Liver (tissue), 8 donors: ENCODE measurements at regions not wholly inside any gene's neighbourhood (a gene's known extent, or its start where the extent isn't known, plus 50 kb on each side); places are given as distances from the start of the nearest gene placed in this dataset.
A peak's percentile ranks its signal among the peaks of the same experiment; 100 is the strongest.

Source experiments
- DNase-seq: peaks from one replicate; pipeline ENCODE4 v3.0.0-alpha.2; 2017; ENCODE audit warnings: low spot score
- H3K27ac ChIP-seq, 2 donors: one replicate each; pipeline ENCODE4 v1.7.0; 2013; ENCODE audit warnings: inconsistent platforms in 2 of 2, low read length in 2 of 2, control low read depth in 1 of 2, low read depth in 1 of 2, mild to moderate bottlenecking in 1 of 2
- H3K27me3 ChIP-seq, 4 donors: one replicate each; pipeline versions ENCODE4 v1.6.1 to v1.7.0; 2013; ENCODE audit warnings: low read length in 3 of 4, inconsistent platforms in 1 of 4, mild to moderate bottlenecking in 1 of 4, moderate library complexity in 1 of 4; ENCODE audit not compliant: control insufficient read depth in 4 of 4, insufficient read depth in 4 of 4
- H3K36me3 ChIP-seq, 4 donors: one replicate each; pipeline versions ENCODE4 v1.6.1 to v1.7.0; 2013; ENCODE audit warnings: low read length in 3 of 4, mild to moderate bottlenecking in 3 of 4, low read depth in 1 of 4, moderate library complexity in 1 of 4; ENCODE audit not compliant: control insufficient read depth in 4 of 4, insufficient read depth in 3 of 4
- H3K4me1 ChIP-seq, 4 donors: one replicate each; pipeline versions ENCODE4 v1.6.1 to v1.7.0; 2013; ENCODE audit warnings: low read length in 3 of 4, mild to moderate bottlenecking in 3 of 4, moderate library complexity in 1 of 4; ENCODE audit not compliant: control insufficient read depth in 4 of 4, insufficient read depth in 4 of 4
- H3K4me3 ChIP-seq, 3 donors: one replicate each; pipeline versions ENCODE4 v1.6.1 to v1.7.0; 2013; ENCODE audit warnings: low read length in 3 of 3, control low read depth in 1 of 3, low read depth in 1 of 3, mild to moderate bottlenecking in 1 of 3
- H3K9ac ChIP-seq, 2 donors: one replicate each; pipeline ENCODE4 v1.7.0; 2013; ENCODE audit warnings: low read length in 2 of 2, mild to moderate bottlenecking in 2 of 2, moderate library complexity in 2 of 2, control low read depth in 1 of 2, low read depth in 1 of 2
- H3K9me3 ChIP-seq, 4 donors: one replicate each; pipeline versions ENCODE4 v1.6.1 to v1.7.0; 2013; ENCODE audit warnings: low read length in 3 of 4; ENCODE audit not compliant: control insufficient read depth in 4 of 4
- EGR1 ChIP-seq, 2 donors: IDR thresholded peaks; 2 replicates each; pipeline ENCODE4 v1.6.1; 2016 to 2018; ENCODE audit warnings: antibody characterized with exemption in 2 of 2, low read depth in 2 of 2
- HNF4G ChIP-seq: IDR thresholded peaks from 2 replicates; pipeline ENCODE4 v1.6.1; 2016; ENCODE audit warnings: antibody characterized with exemption
- JUND ChIP-seq, 2 donors: IDR thresholded peaks; 2 replicates each; pipeline ENCODE4 v1.6.1; 2016; ENCODE audit warnings: antibody characterized with exemption in 2 of 2
- RAD21 ChIP-seq, 2 donors: IDR thresholded peaks; 2 replicates each; pipeline ENCODE4 v1.6.1; 2016; ENCODE audit warnings: antibody characterized with exemption in 2 of 2, mild to moderate bottlenecking in 2 of 2
- TAF1 ChIP-seq: conservative IDR thresholded peaks from 2 replicates; pipeline ENCODE4 v1.6.1; 2016; ENCODE audit warnings: antibody characterized with exemption, mild to moderate bottlenecking
- YY1 ChIP-seq: IDR thresholded peaks from 2 replicates; pipeline ENCODE4 v1.6.1; 2016; ENCODE audit warnings: antibody characterized with exemption, mild to moderate bottlenecking
- WGBS: extraction: QIAGEN DNeasy Blood & Tissue Kit; methylation state at CpG from one replicate; pipeline ENCODE4 v1.1.7; 2013; 5-methylcytosine and 5-hydroxymethylcytosine counted together
- TF ChIP-seq, protein P1 (sequence below): IDR thresholded peaks from 2 replicates; pipeline ENCODE4 v1.6.1; 2016; ENCODE audit warnings: antibody characterized with exemption
- TF ChIP-seq, protein P2 (sequence below): IDR thresholded peaks from 2 replicates; pipeline ENCODE4 v1.6.1; 2016; ENCODE audit warnings: antibody characterized with exemption
- TF ChIP-seq, protein P3 (sequence below): IDR thresholded peaks from 2 replicates; pipeline ENCODE4 v1.6.1; 2016; ENCODE audit warnings: antibody characterized with exemption
- TF ChIP-seq, protein P4 (sequence below): fragments of 150-350 bp; IDR thresholded peaks from 2 replicates; pipeline ENCODE4 v1.5.1; 2017; ENCODE audit warnings: improper control_type of control experiment, low read depth, low read length; ENCODE audit not compliant: missing input control
- donor health status: healthy.
- donor health status: healthy.
- donor health status: healthy.
- donor health status: healthy.
- donor health status: healthy.

DNA sequence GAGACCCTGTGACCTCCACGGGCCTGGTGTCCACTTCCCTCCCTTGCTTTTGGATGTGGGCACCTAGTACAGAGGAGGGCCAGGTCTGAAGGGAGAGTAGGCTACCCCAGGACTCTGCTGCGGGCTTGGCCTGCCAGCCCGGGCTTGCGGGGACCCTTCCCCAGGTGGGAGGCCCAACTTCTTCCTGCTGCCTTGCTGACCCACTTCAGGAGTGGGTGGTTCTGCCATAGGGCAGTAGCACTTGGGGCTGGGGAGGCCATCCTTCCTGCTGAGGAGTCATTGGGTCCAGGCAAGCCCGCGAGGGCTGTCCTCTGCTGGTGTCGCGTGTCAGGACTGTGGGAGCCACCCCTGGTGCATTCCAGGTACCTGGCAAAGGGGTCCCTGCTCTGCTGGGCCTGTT, 1250.0 kb downstream of the BRD1 start:
- TF ChIP-seq, protein P1, sequence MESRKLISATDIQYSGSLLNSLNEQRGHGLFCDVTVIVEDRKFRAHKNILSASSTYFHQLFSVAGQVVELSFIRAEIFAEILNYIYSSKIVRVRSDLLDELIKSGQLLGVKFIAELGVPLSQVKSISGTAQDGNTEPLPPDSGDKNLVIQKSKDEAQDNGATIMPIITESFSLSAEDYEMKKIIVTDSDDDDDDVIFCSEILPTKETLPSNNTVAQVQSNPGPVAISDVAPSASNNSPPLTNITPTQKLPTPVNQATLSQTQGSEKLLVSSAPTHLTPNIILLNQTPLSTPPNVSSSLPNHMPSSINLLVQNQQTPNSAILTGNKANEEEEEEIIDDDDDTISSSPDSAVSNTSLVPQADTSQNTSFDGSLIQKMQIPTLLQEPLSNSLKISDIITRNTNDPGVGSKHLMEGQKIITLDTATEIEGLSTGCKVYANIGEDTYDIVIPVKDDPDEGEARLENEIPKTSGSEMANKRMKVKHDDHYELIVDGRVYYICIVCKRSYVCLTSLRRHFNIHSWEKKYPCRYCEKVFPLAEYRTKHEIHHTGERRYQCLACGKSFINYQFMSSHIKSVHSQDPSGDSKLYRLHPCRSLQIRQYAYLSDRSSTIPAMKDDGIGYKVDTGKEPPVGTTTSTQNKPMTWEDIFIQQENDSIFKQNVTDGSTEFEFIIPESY = no peak
- H3K9ac ChIP-seq = no peak overlapping the region
- H3K4me3 ChIP-seq = no peak overlapping the region
- peaks cover 2 to 9% (median 6%) of the 10 kb centered on the region in 4 donors for H3K27me3 ChIP-seq
- no peaks in the 10 kb centered on the region for H3K36me3 ChIP-seq
- H3K27ac ChIP-seq = no peak overlapping the region
- no peaks in the 10 kb centered on the region for H3K9me3 ChIP-seq
- DNase-seq = no peak
- WGBS = 88% methylated on average over 8 of the region's 8 CpGs
- H3K4me1 ChIP-seq = peaks cover 0 to 9% (median 2%) of the 10 kb centered on the region in 4 donors

DNA sequence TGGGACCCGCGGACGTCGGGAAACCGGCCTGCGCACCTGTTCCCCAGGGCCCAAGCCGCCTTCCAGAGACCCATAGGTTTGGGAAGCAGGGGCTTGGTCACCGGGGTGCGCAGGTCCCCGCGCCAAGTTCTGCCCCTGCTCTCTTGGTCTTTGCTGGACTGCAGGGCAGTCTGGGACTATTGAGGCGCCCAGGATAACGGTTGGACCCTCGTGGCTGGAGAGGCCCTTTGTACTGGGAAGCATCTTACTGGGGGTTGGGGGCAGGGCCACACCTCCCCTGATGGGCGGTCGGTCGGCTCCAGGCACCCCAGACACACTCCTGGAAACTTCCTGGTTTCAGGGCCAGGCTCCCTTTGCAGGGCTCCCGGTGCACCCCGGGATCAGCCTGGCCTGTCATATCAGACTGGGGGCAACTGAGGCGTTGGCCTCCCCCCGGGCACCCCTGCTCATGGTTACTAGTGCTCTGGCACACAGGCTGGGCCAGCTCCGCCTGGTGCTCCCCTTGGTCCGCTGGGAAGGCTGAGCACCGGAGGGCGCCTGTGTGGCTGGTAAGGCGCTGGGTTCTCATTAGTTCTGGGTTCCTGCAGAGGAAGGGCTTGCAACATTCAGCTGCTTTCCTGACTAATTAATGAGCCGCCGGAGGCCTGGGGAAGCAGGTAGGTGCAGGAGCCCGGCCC, 1250.5 kb downstream of the BRD1 start:
- Histone ChIP-seq H3K4me3 (no peak overlapping the region), H3K9me3 (no peaks in the 10 kb centered on the region), H3K27me3 (peaks cover 2 to 9% (median 6%) of the 10 kb centered on the region in 4 donors), H3K36me3 (no peaks in the 10 kb centered on the region), H3K4me1 (peaks cover 0 to 9% (median 2%) of the 10 kb centered on the region in 4 donors), H3K27ac (no peak overlapping the region), H3K9ac (no peak overlapping the region)
- TF ChIP-seq EGR1 (IDR thresholded peaks at IDR 0.05; ENCODE audit: low read depth in 2 of 2) (no peak), RAD21 (IDR thresholded peaks at IDR 0.05) (no peak)
- TF ChIP-seq, protein P2, sequence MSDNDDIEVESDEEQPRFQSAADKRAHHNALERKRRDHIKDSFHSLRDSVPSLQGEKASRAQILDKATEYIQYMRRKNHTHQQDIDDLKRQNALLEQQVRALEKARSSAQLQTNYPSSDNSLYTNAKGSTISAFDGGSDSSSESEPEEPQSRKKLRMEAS = no peak
- 56% methylated on average over 29 of the region's 29 CpGs for WGBS
- no peak for DNase-seq

DNA sequence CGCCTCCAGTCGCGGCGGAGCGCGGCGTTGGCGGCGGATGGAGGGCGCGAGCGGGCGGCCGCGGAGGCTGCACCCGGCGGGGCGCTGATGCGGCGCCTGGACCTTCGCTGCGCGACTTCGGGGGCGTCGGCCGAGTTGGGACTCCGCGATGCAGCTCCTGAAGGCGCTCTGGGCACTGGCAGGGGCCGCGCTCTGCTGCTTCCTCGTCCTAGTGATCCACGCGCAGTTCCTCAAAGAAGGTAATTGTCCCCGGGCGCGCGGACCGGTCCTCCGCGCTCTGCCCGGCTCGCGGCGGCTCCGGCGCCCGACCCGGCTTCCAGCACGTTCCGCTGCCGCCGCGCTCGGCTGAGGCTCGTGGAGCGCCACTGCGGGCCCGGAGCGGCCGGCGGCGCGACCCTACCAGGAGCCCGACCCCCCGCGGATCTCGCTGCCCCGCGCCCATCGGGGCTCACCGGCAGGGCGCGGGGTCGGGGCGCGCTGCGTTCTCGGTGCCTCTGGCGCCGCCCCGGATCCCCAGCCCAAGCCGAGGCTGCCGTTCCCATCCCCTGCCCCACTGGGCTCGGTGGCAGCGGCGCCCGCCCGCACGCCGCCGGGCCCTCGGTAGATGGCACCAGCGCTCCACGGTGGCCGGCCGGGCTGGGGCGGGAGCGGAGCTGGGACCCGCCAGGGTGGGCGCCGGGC, 1251.2 kb downstream of the BRD1 start:
- H3K9ac ChIP-seq = no peak overlapping the region
- peak; percentile 44 for DNase-seq
- WGBS = 4% methylated on average over 103 of the region's 103 CpGs
- H3K4me3 ChIP-seq = no peak overlapping the region
- TF ChIP-seq, protein P3, sequence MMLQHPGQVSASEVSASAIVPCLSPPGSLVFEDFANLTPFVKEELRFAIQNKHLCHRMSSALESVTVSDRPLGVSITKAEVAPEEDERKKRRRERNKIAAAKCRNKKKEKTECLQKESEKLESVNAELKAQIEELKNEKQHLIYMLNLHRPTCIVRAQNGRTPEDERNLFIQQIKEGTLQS = no peak
- TF ChIP-seq, protein P4, sequence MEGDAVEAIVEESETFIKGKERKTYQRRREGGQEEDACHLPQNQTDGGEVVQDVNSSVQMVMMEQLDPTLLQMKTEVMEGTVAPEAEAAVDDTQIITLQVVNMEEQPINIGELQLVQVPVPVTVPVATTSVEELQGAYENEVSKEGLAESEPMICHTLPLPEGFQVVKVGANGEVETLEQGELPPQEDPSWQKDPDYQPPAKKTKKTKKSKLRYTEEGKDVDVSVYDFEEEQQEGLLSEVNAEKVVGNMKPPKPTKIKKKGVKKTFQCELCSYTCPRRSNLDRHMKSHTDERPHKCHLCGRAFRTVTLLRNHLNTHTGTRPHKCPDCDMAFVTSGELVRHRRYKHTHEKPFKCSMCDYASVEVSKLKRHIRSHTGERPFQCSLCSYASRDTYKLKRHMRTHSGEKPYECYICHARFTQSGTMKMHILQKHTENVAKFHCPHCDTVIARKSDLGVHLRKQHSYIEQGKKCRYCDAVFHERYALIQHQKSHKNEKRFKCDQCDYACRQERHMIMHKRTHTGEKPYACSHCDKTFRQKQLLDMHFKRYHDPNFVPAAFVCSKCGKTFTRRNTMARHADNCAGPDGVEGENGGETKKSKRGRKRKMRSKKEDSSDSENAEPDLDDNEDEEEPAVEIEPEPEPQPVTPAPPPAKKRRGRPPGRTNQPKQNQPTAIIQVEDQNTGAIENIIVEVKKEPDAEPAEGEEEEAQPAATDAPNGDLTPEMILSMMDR = peak; percentile 28
- TF ChIP-seq JUND (IDR thresholded peaks at IDR 0.05) (no peak), TAF1 (no peak), YY1 (no peak), HNF4G (no peak)
- no peaks in the 10 kb centered on the region for H3K9me3 ChIP-seq
- H3K36me3 ChIP-seq = no peaks in the 10 kb centered on the region
- H3K27me3 ChIP-seq = peaks cover 2 to 9% (median 6%) of the 10 kb centered on the region in 4 donors
- peaks cover 0 to 9% (median 2%) of the 10 kb centered on the region in 4 donors for H3K4me1 ChIP-seq
- H3K27ac ChIP-seq = no peak overlapping the region
